SK-N-SH (cell line): ENCODE measurements at regions not wholly inside any gene's neighbourhood (a gene's known extent, or its start where the extent isn't known, plus 50 kb on each side); places are given as distances from the start of the nearest gene placed in this dataset.

Experiments used
- CTCF ChIA-PET: fragments of 300-600, 350-600 bp; formaldehyde crosslinking; extraction: SDS; loops from one replicate; lab custom pipeline; 2021; lab: Yijun Ruan, JAX
- POLR2A ChIA-PET: fragments of 350-600 bp; sonication (Branson Sonifier 250); formaldehyde crosslinking; extraction: SDS; loops from one replicate; lab custom pipeline; 2020; ENCODE audit warnings: antibody characterized with exemption, inconsistent platforms; lab: Yijun Ruan, JAX
- DNase-seq: peaks from one replicate; pipeline ENCODE4 v3.0.0; 2012
- H2AFZ ChIP-seq: fragments of 200-600 bp; sonication (generic); 2 replicates; pipeline ENCODE4 v1.8.1; 2016; ENCODE audit warnings: antibody characterized with exemption, mild to moderate bottlenecking, low read depth
- H3F3A ChIP-seq: fragments of 200-600 bp; sonication (generic); replicated peaks from 2 replicates; pipeline ENCODE3; 2016; ENCODE audit warnings: antibody characterized with exemption, mild to moderate bottlenecking; ENCODE audit not compliant: insufficient read depth
- H3K27ac ChIP-seq, 2 experiments: fragments of 200-500 bp in 1 of 2; fragments of 200-600 bp in 1 of 2; sonication (Bioruptor generic) in 1 of 2; sonication (generic), shearing (Covaris generic) in 1 of 2; 2 replicates each; pipeline versions ENCODE4 v1.5.1 to v1.6.1; 2014 to 2016; ENCODE audit warnings: low read depth in 2 of 2, inconsistent platforms in 1 of 2, low read length in 1 of 2, mild to moderate bottlenecking in 1 of 2, mixed read lengths in 1 of 2
- H3K27me3 ChIP-seq: fragments of 200-600 bp; sonication (generic), shearing (Covaris generic); 2 replicates; pipeline ENCODE4 v1.6.1; 2016; ENCODE audit warnings: mixed run types; ENCODE audit not compliant: insufficient read depth
- H3K36me3 ChIP-seq, 2 experiments: fragments of 200-500 bp in 1 of 2; fragments of 200-600 bp in 1 of 2; sonication (Bioruptor generic) in 1 of 2; sonication (generic) in 1 of 2; replicated peaks in 1 of 2; 2 replicates each; pipeline versions ENCODE3 to v1.5.1; 2014 to 2016; ENCODE audit warnings: low read length in 1 of 2, mild to moderate bottlenecking in 1 of 2; ENCODE audit not compliant: insufficient read depth in 2 of 2, control insufficient read depth in 1 of 2
- H3K4me1 ChIP-seq, 2 experiments: fragments of 200-500 bp in 1 of 2; fragments of 200-600 bp in 1 of 2; sonication (Bioruptor generic) in 1 of 2; sonication (generic), shearing (Covaris generic) in 1 of 2; 2 replicates each; pipeline versions ENCODE4 v1.5.1 to v1.6.1; 2014 to 2016; ENCODE audit warnings: low read depth in 1 of 2, low read length in 1 of 2, mixed run types in 1 of 2; ENCODE audit not compliant: insufficient read depth in 2 of 2, control insufficient read depth in 1 of 2
- H3K4me2 ChIP-seq: fragments of 200-600 bp; sonication (generic), shearing (Covaris generic); 2 replicates; pipeline ENCODE4 v1.6.1; 2017; ENCODE audit warnings: mixed run types
- H3K4me3 ChIP-seq, 2 experiments: fragments of 200-500 bp in 1 of 2; fragments of 200-600 bp in 1 of 2; sonication (Bioruptor generic) in 1 of 2; sonication (generic), shearing (Covaris generic) in 1 of 2; 2 replicates each; pipeline versions ENCODE4 v1.5.1 to v1.8.1; 2014 to 2016; ENCODE audit warnings: low read depth in 2 of 2, inconsistent platforms in 1 of 2, low read length in 1 of 2, mild to moderate bottlenecking in 1 of 2, mixed read lengths in 1 of 2, moderate library complexity in 1 of 2
- H3K79me2 ChIP-seq: fragments of 200-600 bp; sonication (generic); 2 replicates; pipeline ENCODE4 v1.8.1; 2017; ENCODE audit warnings: mild to moderate bottlenecking; ENCODE audit not compliant: insufficient read depth
- H3K9ac ChIP-seq: fragments of 200-600 bp; sonication (generic); 2 replicates; pipeline ENCODE4 v1.6.1; 2017; ENCODE audit warnings: mixed run types
- H3K9me2 ChIP-seq: fragments of 200-600 bp; sonication (generic); 2 replicates; pipeline ENCODE4 v1.6.1; 2017; ENCODE audit warnings: mixed run types
- H3K9me3 ChIP-seq: fragments of 200-600 bp; sonication (generic); 2 replicates; pipeline ENCODE4 v1.6.1; 2017; ENCODE audit warnings: mixed run types, mild to moderate bottlenecking, moderate library complexity
- H4K20me1 ChIP-seq: fragments of 200-600 bp; sonication (generic); 2 replicates; pipeline ENCODE4 v1.6.1; 2017; ENCODE audit warnings: mild to moderate bottlenecking, mixed run types; ENCODE audit not compliant: insufficient read depth
- CHD2 ChIP-seq: fragments of 150-350 bp; IDR thresholded peaks from 2 replicates; pipeline ENCODE4 v1.6.1; 2018; ENCODE audit warnings: low read length; ENCODE audit not compliant: partially characterized antibody
- EZH2phosphoT487 ChIP-seq: fragments of 200-600 bp; sonication (generic); IDR thresholded peaks from 2 replicates; pipeline ENCODE4 v1.6.1; 2017; ENCODE audit warnings: low read depth, mixed run types, mild to moderate bottlenecking, antibody characterized with exemption, moderate library complexity, borderline replicate concordance
- FOXJ3 ChIP-seq: sonication (generic); formaldehyde crosslinking; IDR thresholded peaks from 2 replicates; pipeline ENCODE4 v1.5.1; 2020; ENCODE audit warnings: mild to moderate bottlenecking, missing genetic modification reagents
- JUND ChIP-seq: IDR thresholded peaks from 2 replicates; pipeline ENCODE4 v1.4.0; 2012
- NRF1 ChIP-seq: IDR thresholded peaks from 2 replicates; pipeline ENCODE4 v1.6.1; 2012; ENCODE audit warnings: low read depth, mild to moderate bottlenecking, low read length
- PBX3 ChIP-seq: IDR thresholded peaks from 2 replicates; pipeline ENCODE4; 2012
- POLR2AphosphoS5 ChIP-seq: IDR thresholded peaks from 2 replicates; pipeline ENCODE4 v1.6.1; 2012; ENCODE audit warnings: low read depth, low read length
- RAD21 ChIP-seq: IDR thresholded peaks from 2 replicates; pipeline ENCODE4 v1.6.1; 2012; ENCODE audit warnings: mild to moderate bottlenecking, low read length
- RFX5 ChIP-seq: IDR thresholded peaks from 2 replicates; pipeline ENCODE4 v1.6.1; 2012; ENCODE audit warnings: mild to moderate bottlenecking, improper control_type of control experiment, low read length
- TCF12 ChIP-seq: IDR thresholded peaks from 2 replicates; pipeline ENCODE4 v1.4.0; 2012
- TEAD4 ChIP-seq: IDR thresholded peaks from 2 replicates; pipeline ENCODE4 v1.4.0; 2012; ENCODE audit warnings: mild to moderate bottlenecking, borderline replicate concordance; ENCODE audit not compliant: insufficient read depth
- USF2 ChIP-seq: fragments of 150-350 bp; IDR thresholded peaks from 2 replicates; pipeline ENCODE4 v1.6.1; 2017; ENCODE audit warnings: antibody characterized with exemption, low read length, low read depth, borderline replicate concordance
- YY1 ChIP-seq: IDR thresholded peaks from 2 replicates; pipeline ENCODE4 v1.4.0; 2012; ENCODE audit warnings: low read depth, mild to moderate bottlenecking
- WGBS: methylation state at CpG from one replicate; pipeline ENCODE4 v1.1.6; 2017; ENCODE audit warnings: low lambda C conversion rate; 5-methylcytosine and 5-hydroxymethylcytosine counted together
- small RNA-seq, 7 experiments: library from RNA; depleted of rRNA; stranded (forward); fragments of <200 nt; gene quantifications; one replicate each; pipeline ENCODE3, GENCODE V24; 2012
- TF ChIP-seq, protein P1 (sequence below): IDR thresholded peaks from 2 replicates; pipeline ENCODE4 v1.4.0; 2012; ENCODE audit warnings: low read depth, borderline replicate concordance

GRCh38 chr1:93025572-93025971 is 53.5 kb upstream of the MTF2 start:
- CTCF ChIA-PET = interaction anchor here (0.7 to 1.8 kb wide), 3 partner anchors 18 to 37 kb away, joined by 3 to 10 read pairs (median 4); no protein-coding TSS in a partner anchor
- H3F3A ChIP-seq = no peaks in the 10 kb centered on the region
- TF ChIP-seq TEAD4 (no peak), PBX3 (no peak), EZH2phosphoT487 (no peak), YY1 (no peak), FOXJ3 (CRISPR knock-in tag) (no peak), USF2 (no peak), RAD21 (no peak), POLR2AphosphoS5 (no peak)
- TF ChIP-seq, all 33 proteins: peak for 0
- H3K4me1 ChIP-seq = no peaks in the 10 kb centered on the region
- H3K9me3 ChIP-seq = no peaks in the 10 kb centered on the region
- H4K20me1 ChIP-seq = no peaks in the 10 kb centered on the region
- peaks cover 9% of the 10 kb centered on the region; the same call in 1 of the 2 replicates for H3K27me3 ChIP-seq
- H3K27ac ChIP-seq = no peak overlapping the region
- no peak overlapping the region for H2AFZ ChIP-seq
- POLR2A ChIA-PET = no interaction called here
- H3K36me3 ChIP-seq = no peaks in the 10 kb centered on the region
- H3K79me2 ChIP-seq = no peaks in the 10 kb centered on the region
- DNase-seq = no peak
- H3K4me3 ChIP-seq = no peak overlapping the region
- 82% methylated on average over 3 of the region's 3 CpGs for WGBS
- no peaks in the 10 kb centered on the region for H3K9me2 ChIP-seq
- no peak overlapping the region for H3K4me2 ChIP-seq
- no peak overlapping the region for H3K9ac ChIP-seq

DNA sequence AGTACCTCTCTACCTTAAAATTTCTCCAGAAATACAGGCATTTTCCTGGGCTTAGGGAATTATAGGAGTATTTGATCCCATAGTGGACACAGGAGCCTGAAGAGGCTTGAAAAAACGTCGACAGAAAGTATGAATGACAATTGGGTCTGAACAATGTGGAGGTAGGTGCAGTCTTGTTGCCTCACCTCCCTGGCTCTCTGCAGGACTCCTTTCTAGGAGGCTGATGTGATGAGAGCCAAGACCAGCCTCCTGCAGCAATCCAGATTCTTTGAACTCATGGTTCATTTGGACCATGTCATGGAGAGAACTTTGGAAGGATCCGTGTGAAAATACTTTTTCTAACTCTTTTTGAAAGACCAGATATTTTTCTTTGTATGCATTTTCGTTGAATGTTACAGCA is 50.5 kb upstream of the MTF2 start:
- no peaks in the 10 kb centered on the region for H3F3A ChIP-seq
- POLR2A ChIA-PET = no interaction called here
- H4K20me1 ChIP-seq = no peaks in the 10 kb centered on the region
- no peak overlapping the region for H3K27ac ChIP-seq
- H3K9me2 ChIP-seq = no peaks in the 10 kb centered on the region
- 33% methylated on average over 4 of the region's 4 CpGs for WGBS
- no peaks in the 10 kb centered on the region for H3K4me1 ChIP-seq
- H2AFZ ChIP-seq = no peak overlapping the region
- H3K9ac ChIP-seq = no peak overlapping the region
- no peak overlapping the region for H3K4me2 ChIP-seq
- TF ChIP-seq RFX5 (no peak), NRF1 (no peak), FOXJ3 (CRISPR knock-in tag) (no peak), CHD2 (no peak), TCF12 (no peak), JUND (no peak)
- TF ChIP-seq, protein P1, sequence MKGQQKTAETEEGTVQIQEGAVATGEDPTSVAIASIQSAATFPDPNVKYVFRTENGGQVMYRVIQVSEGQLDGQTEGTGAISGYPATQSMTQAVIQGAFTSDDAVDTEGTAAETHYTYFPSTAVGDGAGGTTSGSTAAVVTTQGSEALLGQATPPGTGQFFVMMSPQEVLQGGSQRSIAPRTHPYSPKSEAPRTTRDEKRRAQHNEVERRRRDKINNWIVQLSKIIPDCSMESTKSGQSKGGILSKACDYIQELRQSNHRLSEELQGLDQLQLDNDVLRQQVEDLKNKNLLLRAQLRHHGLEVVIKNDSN = no peak
- CTCF ChIA-PET = interaction anchor here (1.5 kb wide), 1 partner anchor 34 kb away, joined by 3 read pairs; no protein-coding TSS in a partner anchor
- no peaks in the 10 kb centered on the region for H3K9me3 ChIP-seq
- H3K79me2 ChIP-seq = no peaks in the 10 kb centered on the region
- peaks cover 9% of the 10 kb centered on the region; the same call in 1 of the 2 replicates for H3K27me3 ChIP-seq
- no peak overlapping the region for H3K4me3 ChIP-seq
- no peak for DNase-seq
- H3K36me3 ChIP-seq = no peaks in the 10 kb centered on the region

Small RNA genes in the stretch of these regions (small RNA-seq; reads per million reads assigned to genes)
- gene RF00019 (0 reads per million in 7 experiments), gene RN7SKP123 (0 to 10.2 (median 0) reads per million in 7 experiments)
